Posterior cingulate gyrus (tissue), 11 donors: ENCODE measurements at regions not wholly inside any gene's neighbourhood (a gene's known extent, or its start where the extent isn't known, plus 50 kb on each side); places are given as distances from the start of the nearest gene placed in this dataset.
A peak's percentile ranks its signal among the peaks of the same experiment; 100 is the strongest.
"Not testable (repeated sequence)": the region's sequence is repeated elsewhere in the genome, so short reads cannot be mapped to it uniquely, and the experiment has no call there.

Source experiments
- DNase-seq, 10 donors: peaks; one replicate each; pipeline versions ENCODE4 v3.0.0 to v3.0.0-alpha.2; 2020 to 2021; ENCODE audit warnings: mixed read lengths in 3 of 10
- intact Hi-C: fragments of 100-400 bp; cut with DNase I; formaldehyde crosslinking; loops from one replicate; pipeline ENCODE4 v1.15.1; 2023

DNA sequence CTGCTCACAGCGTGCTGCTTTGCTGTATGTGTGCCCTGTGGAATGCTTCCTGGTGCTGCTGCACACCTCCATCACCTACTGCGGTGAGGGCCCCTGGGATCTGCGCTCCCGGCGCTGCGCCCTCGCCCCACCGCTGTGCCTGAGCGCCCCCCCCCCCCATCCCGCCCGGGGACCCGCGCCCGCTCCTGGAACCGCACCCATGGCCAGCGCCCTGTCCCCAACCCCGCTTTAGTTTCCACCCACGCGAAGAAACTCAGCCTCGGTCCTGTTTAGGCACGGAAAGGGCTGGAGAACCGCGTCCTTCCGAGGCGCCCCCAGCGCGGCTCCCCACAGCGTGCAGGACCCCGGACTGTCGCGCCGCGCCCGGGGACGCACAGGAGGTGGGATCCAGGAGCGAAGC is 265.5 kb downstream of the POTEB3 start:
- intact Hi-C loops: not testable (repeated sequence)
- peak in 2 of 10 donors; percentile 23 to 24 for DNase-seq

DNA sequence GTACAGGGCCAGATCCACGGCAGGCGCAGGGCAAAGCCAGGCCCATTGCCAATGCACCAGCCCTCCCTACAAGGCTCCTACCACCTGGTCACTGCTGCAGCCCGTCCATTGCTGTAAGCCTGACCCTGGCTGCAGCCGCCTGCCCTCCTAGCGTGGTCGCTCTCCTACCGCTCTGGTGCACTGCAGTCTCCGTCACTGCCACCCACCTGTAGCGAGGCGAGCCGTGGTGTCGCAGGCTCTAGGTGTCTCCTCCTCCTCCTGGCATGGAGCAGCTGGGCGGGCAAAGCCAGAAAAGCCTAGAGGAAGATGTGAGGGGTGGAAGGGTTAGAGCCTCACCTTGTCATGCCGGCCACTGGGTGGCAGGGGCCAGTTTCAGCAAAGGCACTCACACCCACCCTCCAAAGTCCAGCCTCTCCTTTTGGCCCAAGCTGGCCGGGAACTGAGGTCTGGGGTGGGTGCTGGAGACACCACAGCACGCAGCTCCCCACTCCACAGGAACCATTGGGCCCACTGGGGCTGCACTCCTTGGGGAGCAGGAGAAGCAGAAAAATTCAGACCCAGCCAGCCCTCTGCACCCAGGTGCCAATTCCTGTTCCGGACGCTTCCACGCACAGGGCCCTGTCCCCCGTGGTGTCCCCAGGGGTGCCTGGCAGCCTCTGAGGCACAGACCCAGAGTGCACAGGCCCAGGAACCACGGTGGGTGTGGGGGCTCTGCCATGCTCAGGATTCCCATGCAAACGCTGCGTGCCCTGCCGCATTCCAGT is 285.3 kb upstream of the POTEB2 start:
- intact Hi-C loops: not testable (repeated sequence)
- peak in 2 of 10 donors; percentile 30 to 44 for DNase-seq

DNA sequence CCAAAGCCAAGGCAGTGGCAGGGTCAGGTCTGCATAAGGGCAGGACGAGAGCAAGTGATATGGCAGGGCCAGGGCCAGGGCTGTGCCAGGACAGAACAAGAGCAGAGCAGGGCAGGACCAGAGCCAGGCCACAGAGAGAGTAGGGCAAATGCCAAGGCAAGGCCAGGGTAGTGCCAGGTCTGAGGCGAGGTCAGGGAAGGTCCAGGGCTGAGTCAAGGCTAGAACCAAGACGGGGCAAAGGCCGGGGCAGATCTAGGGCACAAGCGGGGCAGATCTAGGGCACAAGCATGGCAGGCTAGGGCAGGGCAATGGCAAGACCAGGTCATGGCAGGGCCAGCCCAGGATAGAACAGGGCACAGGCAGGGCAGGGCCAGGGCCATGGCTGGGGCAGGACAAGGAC is 282.0 kb upstream of the POTEB2 start:
- intact Hi-C loops: not testable (repeated sequence)
- DNase-seq: peak in 5 of 10 donors; percentile 0 to 70 (median 12)

DNA sequence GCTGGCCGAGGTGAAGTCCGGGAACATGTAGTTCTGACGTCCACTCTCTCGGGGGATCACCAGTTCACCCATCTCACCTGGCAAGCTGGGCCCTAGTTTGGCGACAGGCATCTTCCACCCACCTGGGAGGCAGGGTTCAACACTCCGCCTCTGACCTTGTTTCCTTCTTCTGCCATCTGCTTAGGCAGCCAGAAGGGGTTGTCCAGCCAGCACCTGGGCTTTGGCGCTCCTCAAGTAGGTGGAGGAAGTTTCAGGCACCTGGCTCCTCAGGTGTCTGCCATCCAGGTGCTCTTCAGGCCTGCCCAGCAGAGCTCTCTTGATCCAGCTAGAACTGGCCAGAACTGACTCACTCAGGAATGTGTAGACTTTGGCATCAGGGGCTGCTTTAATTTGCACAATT is 267.8 kb upstream of the POTEB2 start:
- peak in 1 of 10 donors; percentile 25 for DNase-seq
- intact Hi-C loops: not testable (repeated sequence)

DNA sequence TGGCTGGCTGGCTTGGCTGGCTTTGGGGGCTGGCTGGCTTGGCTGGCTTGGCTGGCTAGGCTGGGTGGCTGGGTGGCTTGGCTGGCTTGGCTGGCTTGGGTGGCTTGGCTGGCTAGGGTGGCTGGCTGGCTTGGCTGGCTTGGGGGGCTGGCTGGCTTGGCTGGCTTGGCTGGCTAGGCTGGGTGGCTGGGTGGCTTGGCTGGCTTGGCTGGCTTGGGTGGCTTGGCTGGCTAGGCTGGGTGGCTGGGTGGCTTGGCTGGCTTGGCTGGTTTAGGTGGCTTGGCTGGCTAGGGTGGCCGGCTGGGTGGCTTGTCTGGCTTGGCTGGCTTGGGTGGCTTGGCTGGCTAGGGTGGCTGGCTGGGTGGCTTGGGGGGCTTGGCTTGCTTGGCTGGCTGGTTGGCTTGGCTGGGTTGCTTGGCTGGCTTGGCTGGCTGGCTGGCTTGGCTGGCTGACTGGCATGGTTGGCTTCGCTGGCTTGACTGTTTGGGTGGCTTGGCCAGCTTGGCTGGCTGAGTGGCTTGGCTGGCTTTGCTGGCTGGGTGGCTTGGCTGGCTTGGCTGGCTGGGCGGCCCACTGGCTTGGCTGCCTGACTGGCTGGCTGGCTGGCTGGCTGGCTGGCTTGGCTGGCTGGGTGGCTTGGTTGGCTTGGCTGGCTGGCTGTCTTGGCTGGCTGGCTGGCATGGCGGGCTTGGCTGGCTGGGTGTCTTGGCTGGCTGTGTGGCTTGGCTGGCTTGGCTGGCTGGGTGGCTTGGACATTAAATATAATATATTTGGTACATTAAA is 246.3 kb upstream of the POTEB2 start:
- intact Hi-C loops: not testable (repeated sequence)
- DNase-seq: peak in 5 of 10 donors; percentile 6 to 82 (median 72)

DNA sequence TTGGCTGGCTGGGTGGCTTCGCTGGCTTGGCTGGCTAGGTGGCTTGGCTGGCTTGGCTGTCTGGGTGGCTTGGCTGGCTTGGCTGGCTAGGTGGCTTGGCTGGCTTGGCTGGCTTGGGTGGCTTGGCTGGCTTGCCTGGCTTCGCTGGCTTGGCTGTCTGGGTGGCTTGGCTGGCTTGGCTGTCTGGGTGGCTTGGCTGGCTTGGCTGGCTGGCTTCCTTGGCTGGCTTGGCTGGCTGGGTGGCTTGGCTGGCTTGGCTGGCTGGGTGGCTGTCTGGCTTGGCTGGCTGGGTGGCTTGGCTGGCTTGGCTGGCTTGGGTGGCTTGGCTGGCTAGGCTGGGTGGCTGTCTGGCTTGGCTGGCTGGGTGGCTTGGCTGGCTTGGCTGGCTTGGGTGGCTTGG is 245.7 kb upstream of the POTEB2 start:
- peak; percentile 1 to 94 (median 29) for DNase-seq
- intact Hi-C loops: not testable (repeated sequence)

DNA sequence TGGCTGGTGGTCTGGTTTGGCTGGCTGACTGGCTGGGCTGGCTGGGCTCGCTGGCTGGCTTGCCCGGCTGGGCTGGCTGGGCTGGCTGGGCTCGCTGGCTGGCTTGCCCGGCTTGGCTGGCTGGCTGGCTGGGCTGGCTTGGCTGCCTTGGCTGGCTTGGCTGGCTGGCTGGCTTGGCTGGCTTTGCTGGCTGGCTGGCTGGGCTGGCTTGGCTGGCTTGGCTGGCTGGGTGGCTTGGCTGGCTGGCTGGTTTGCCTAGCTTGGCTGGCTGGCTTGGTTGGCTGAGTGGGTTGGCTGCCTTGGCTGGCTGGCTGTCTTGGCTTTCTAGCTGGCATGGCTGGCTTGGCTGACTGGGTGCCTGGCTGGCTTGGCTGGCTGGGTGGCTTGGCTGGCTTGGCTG is 245.1 kb upstream of the POTEB2 start:
- peak in 4 of 10 donors; percentile 23 to 74 (median 60) for DNase-seq
- intact Hi-C loops: not testable (repeated sequence)

DNA sequence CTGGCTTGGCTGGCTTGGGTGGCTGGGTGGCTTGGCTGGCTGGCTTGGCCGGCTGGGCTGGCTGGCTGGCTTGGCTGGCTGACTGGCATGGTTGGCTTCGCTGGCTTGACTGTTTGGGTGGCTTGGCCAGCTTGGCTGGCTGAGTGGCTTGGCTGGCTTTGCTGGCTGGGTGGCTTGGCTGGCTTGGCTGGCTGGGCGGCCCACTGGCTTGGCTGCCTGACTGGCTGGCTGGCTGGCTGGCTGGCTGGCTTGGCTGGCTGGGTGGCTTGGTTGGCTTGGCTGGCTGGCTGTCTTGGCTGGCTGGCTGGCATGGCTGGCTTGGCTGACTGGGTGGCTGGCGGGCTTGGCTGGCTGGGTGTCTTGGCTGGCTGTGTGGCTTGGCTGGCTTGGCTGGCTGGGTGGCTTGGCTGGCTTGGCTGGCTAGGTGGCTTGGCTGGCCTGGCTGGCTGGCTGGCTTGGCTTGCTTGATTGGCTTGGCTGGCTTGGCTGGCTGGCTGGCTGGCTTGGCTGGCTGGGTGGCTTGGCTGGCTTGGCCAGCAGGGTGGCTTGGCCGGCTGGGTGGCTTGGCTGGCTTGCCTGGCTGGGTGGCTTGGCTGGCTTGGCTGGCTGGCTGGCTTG is 244.2 kb upstream of the POTEB2 start:
- peak in 9 of 10 donors; percentile 26 to 96 (median 57) for DNase-seq
- intact Hi-C loops: not testable (repeated sequence)

DNA sequence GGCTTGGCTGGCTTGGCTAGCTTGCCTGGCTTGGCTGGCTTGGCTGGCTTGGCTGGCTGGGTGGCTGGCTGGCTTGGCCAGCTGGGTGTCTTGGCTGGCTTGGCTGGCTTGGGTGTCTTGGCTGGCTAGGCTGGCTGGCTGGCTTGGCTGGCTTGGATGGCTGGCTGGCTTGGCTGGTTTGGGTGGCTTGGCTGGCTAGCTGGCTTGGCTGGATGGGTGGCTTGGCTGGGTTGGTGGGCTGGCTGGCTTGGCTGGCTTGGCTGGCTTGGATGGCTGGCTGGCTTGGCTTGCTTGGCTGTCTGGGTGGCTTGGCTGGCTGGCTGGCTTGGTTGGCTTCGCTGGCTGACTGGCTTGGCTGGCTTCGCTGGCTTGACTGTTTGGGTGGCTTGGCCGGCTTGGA is 242.3 kb upstream of the POTEB2 start:
- DNase-seq, intact Hi-C loops: not testable (repeated sequence)

DNA sequence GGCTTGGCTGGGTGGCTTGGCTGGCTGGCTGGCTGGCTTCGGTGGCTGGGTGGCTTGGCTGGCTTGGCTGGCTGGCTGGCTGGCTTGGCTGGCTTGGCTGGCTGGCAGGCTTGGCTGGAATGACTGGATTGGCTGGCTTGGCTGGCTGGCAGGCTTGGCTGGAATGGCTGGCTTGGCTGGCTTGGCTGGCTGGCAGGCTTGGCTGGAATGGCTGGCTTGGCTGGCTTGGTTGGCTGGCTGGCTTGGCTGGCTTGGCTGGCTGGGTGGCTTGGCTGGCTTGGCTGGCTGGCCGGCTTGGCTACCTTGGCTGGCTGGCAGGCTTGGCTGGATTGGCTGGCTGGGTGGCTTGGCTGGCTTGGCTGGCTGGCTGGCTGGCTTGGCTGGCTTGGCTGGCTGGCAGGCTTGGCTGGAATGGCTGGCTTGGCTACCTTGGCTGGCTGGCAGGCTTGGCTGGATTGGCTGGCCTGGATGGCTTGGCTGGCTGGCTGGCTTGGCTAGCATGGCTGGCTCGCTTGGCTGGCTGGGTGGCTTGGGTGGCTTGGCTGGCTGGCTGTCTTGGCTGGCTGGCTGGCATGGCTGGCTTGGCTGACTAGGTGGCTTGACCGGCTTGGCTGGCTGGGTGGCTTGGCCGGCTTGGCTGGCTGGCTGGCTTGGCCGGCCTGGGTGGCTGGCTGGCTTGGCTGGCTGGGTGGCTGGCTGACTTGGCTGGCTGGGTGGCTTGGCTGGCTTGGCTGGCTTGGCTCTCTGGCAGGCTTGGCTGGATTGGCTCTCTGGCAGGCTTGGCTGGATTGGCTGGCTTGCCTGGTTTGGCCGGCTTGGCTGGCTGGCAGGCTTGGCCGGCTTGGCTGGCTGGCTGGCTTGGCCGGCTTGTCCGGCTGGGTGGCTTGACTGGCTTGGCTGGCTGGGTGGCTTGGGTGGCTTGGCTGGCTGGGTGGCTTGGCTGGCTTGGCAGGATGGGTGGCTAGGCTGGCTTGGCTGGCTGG is 241.6 kb upstream of the POTEB2 start:
- intact Hi-C loops: not testable (repeated sequence)
- DNase-seq: peak in 7 of 10 donors; percentile 11 to 93 (median 36)

DNA sequence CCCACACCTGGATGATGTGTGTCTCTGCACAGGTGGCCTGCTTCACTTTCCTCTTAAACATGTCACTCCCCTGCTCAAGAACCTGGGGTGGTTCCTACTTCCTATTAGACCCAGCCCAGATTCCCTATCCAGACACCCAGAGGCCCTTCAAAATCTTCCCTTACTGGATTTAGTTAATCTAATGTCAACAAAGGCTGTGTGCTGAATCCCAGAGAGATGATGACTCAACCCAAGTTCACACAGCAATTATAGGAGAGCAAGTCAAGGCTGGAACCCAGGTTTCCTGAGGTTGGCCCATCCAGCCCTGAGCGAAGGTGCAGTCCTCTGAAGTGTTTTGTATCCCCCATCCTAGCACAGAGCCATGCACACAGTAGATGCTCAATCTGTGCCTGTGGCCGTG is 230.5 kb upstream of the POTEB2 start:
- intact Hi-C loops, DNase-seq: not testable (repeated sequence)

DNA sequence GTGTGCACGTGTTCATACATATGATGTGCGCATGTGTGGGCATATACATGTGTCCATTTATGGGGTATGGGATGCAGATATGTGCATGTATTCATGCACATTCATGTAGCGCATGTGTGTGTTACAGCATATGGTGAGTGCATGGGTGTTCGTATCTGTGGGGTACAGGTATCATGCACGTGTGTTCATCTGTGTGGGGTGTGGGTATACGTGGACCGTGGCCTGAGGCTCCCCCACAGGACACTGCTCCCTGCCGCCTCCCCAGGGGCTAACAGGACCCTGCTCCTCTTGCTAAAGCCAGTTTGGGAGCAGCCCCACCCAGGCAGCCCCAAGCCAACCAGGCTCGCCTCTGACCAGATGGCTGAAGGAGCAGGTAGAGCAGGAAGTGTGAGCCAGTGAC is 213.4 kb upstream of the POTEB2 start:
- DNase-seq, intact Hi-C loops: not testable (repeated sequence)

DNA sequence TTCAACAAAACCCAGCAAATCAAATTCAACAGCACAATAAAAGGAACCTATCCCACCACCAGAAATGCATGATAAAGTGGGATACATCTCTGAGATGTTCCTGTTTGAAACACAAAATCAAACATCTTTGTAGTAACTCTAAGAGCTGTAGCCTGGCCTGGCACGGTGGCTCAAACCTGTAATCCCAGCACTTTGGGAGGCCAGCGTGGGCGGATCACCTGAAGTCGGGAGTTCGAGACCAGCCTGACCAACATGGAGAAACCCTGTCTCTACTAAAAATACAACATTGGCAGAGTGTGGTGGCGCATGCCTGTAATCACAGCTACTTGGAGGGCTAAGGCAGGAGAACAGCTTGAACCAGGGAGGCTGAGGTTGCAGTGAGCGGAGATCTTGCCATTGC is 202.8 kb upstream of the POTEB2 start:
- intact Hi-C loops: not testable (repeated sequence)
- DNase-seq: peak in 2 of 10 donors; percentile 11 to 65

DNA sequence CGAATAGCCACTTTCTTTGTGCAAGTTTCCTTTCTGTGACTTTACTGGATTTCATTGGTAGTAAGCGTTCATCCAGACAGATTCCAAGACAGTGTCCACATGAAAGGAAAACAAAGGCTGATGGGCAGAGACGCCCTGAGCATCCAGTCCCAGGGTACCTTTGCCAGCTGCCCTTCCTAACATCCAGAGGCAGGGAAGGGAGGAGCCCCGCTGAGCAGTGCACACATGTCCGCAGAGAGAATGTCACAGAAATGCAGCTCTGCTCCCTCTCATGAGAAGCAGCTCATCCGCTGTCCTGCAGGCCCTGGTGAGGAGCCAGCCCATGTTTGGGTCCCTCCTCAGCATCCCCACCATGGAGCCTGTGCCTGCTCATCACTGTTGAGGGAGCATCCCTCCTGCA is 197.4 kb upstream of the POTEB2 start:
- peak in 1 of 10 donors; percentile 79 for DNase-seq
- intact Hi-C loops: not testable (repeated sequence)

DNA sequence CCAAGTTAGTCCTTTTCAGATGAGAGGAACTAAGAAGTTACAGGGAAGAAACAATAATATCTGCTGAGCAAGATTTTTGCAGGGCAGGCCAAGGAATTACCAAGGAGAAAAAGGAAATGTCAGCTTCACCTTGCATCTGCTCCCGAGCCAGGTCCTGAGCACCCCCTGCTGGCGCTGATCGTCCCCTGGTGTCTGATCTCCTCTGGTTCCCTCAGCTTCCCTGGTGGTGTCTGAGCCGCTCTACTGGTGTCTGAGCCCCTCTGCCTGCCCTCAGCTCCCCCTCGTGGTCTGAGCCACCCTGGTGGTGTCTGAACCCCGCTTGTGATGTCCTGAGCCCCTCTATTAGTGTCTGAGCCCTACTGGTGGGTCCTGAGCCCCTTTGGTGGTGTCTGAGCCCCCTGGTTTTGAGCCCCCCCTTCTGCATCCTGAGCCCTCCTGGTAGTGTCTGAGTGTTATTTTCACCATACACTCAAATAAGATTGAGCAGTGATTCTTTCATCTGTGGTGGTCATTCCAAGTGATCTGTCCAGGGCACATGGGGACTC is 196.6 kb upstream of the POTEB2 start:
- intact Hi-C loops: not testable (repeated sequence)

DNA sequence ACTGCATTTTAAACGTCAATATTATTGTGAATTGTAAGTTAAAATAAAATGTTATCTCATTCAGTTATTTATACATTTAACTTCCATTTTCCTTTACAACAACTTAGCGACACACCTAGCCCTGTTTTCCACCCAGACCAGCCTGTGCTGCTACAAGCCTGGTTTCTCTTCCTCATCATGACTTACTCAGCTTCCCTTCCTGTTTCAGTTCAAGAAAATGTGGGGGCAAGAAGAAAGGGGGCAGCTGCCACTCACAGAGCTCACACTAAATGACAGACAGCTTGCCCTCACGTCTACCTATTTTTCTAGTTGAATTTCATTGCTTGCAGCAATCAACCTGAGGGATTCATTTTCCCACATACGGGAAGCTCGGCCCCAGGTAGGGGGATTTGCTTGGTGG is 185.8 kb upstream of the POTEB2 start:
- not testable (repeated sequence) for DNase-seq

More for the DNA sequence above, 196.6 kb upstream of the POTEB2 start:
- peak in 2 of 10 donors; percentile 10 to 46 for DNase-seq

DNA sequence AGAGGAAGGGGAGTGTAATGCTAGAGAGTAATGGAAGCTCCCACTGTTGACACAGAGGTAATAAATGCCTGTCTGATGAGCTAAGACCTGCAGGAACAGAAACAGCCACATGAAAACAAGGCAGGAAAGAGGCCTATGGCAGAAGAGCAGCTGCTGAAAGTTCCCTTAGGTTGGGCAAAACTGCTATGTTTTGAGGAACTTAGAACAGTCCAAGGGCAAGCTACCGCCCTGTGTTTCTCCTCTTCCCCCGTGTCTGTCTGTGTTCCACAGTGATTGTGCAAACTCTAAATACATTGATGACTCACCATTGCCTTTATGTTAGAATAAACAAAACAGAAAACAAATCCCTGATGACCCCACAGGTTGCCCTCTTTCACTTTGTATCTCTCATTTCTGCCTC is 165.6 kb upstream of the POTEB2 start:
- intact Hi-C loops, DNase-seq: not testable (repeated sequence)

More for the DNA sequence above, 185.8 kb upstream of the POTEB2 start:
- intact Hi-C loops: not testable (repeated sequence)

DNA sequence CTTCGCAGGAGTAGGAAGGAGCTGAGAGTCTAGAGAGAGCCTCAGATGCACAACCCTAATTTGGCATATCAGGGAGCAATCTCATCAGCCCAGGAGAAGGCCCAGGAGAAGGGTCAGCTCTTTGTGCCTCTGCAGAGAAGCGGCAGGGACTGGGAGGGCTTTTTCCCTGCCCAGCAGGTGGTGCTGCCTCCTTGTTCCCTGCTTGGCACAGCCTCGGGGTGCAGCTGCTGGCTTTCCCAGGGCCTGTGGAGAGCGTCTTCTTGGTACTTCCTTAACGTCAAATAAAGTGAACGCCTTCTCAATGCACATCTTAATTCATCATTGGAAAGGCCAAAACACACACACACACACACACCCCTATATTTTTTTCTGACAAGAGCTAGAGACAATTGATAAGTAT is 162.9 kb upstream of the POTEB2 start:
- intact Hi-C loops, DNase-seq: not testable (repeated sequence)

DNA sequence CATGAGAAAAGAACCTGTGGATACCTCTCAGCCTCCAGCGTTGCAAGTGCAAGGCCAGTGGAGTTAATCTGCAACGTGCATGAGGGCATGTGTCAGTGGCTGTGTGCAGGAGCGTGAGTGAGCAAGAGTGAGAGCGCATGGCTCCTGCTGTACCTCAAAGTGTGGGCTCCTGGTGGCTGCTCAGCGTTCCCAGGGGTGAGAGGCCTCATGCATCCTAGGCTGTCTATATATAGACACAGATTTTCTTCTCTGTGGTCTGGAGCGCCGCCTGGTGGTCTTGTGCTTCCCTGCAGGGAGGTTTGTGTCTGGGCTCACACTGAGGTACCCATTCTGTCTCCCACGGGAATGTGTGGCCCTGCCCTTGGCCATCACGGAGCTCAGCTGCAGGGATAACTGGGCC is 161.8 kb upstream of the POTEB2 start:
- intact Hi-C loops, DNase-seq: not testable (repeated sequence)
